ENCODE measurements at regions not wholly inside any gene's neighbourhood (a gene's known extent, or its start where the extent isn't known, plus 50 kb on each side); places are given as distances from the start of the nearest gene placed in this dataset.

GRCh38 chr12:91774434-91774921, 371.2 kb downstream of the BTG1 start:
- TF ChIP-seq CTCF (IDR thresholded peaks at IDR 0.05; ENCODE audit: low read depth, low read length), result no peak
- in situ Hi-C loops (cut with HindIII; ENCODE audit: low sequenced_read_pairs), result no loop called here
- no peak overlapping the region for H3K4me3 ChIP-seq (ENCODE audit: low read depth, low read length)
- DNase-seq (ENCODE audit: low read depth, low spot score), result peak; percentile 53

- no peak for DNase-seq (ENCODE audit: low read depth, low spot score)
- in situ Hi-C loops (cut with HindIII; ENCODE audit: low sequenced_read_pairs), result no loop called here
- no peak overlapping the region for H3K4me3 ChIP-seq (ENCODE audit: low read depth, low read length)
- no peak for TF ChIP-seq CTCF (IDR thresholded peaks at IDR 0.05; ENCODE audit: low read depth, low read length)
These were observed 371.8 kb downstream of the BTG1 start for GRCh38 chr12:91773749-91774429.

- in situ Hi-C loops (cut with HindIII; ENCODE audit: low sequenced_read_pairs), result no loop called here
- DNase-seq (ENCODE audit: low read depth, low spot score), result no peak
- TF ChIP-seq CTCF (IDR thresholded peaks at IDR 0.05; ENCODE audit: low read depth, low read length), result no peak
- no peak overlapping the region for H3K4me3 ChIP-seq (ENCODE audit: low read depth, low read length)
These were observed 373.2 kb downstream of the BTG1 start for GRCh38 chr12:91772411-91772810.

- in situ Hi-C loops (cut with HindIII; ENCODE audit: low sequenced_read_pairs), result no loop called here
- no peak for TF ChIP-seq CTCF (IDR thresholded peaks at IDR 0.05; ENCODE audit: low read depth, low read length)
- DNase-seq (ENCODE audit: low read depth, low spot score), result no peak
- no peak overlapping the region for H3K4me3 ChIP-seq (ENCODE audit: low read depth, low read length)
These were observed 375.9 kb downstream of the BTG1 start for GRCh38 chr12:91769736-91770135.

- DNase-seq (ENCODE audit: low read depth, low spot score), result no peak
- in situ Hi-C loops (cut with HindIII; ENCODE audit: low sequenced_read_pairs), result no loop called here
- no peak for TF ChIP-seq CTCF (IDR thresholded peaks at IDR 0.05; ENCODE audit: low read depth, low read length)
- H3K4me3 ChIP-seq (ENCODE audit: low read depth, low read length), result no peak overlapping the region
These were observed 378.4 kb downstream of the BTG1 start for GRCh38 chr12:91767237-91767636.

GRCh38 chr12:91766454-91766853, 379.2 kb downstream of the BTG1 start:
- in situ Hi-C loops (cut with HindIII; ENCODE audit: low sequenced_read_pairs), result no loop called here
- no peak for DNase-seq (ENCODE audit: low read depth, low spot score)
- no peak for TF ChIP-seq CTCF (IDR thresholded peaks at IDR 0.05; ENCODE audit: low read depth, low read length)

More at GRCh38 chr12:91766454-91766853, 379.2 kb downstream of the BTG1 start:
- no peak overlapping the region for H3K4me3 ChIP-seq (ENCODE audit: low read depth, low read length)
